ENCODE measurements at regions not wholly inside any gene's neighbourhood (a gene's known extent, or its start where the extent isn't known, plus 50 kb on each side); places are given as distances from the start of the nearest gene placed in this dataset.

- H3K9ac ChIP-seq, result no peak overlapping the region
- TF ChIP-seq Cebpa-rat (IDR thresholded peaks at IDR 0.05), result no peak
Observed at GRCh38 chr9:92176068-92176799, 61.0 kb upstream of the SPTLC1 start.

GRCh38 chr9:92175441-92175840 is 60.2 kb upstream of the SPTLC1 start:
- no peaks in the 10 kb centered on the region for H3K36me3 ChIP-seq
- TF ChIP-seq Cebpa-rat (IDR thresholded peaks at IDR 0.05), result no peak
- no peak overlapping the region for H3K9ac ChIP-seq
- no peak overlapping the region for H3K4me3 ChIP-seq
- peaks cover 15% of the 10 kb centered on the region for H3K9me3 ChIP-seq
- H3K27me3 ChIP-seq, result no peaks in the 10 kb centered on the region
- peaks cover 3% of the 10 kb centered on the region for H3K4me1 ChIP-seq
- no peaks in the 10 kb centered on the region for H4K20me1 ChIP-seq
- no peak overlapping the region for H3K27ac ChIP-seq
- no peak overlapping the region for H3K4me2 ChIP-seq

More at GRCh38 chr9:92176068-92176799, 61.0 kb upstream of the SPTLC1 start:
- no peak overlapping the region for H3K27ac ChIP-seq
- H3K36me3 ChIP-seq, result no peaks in the 10 kb centered on the region
- H3K4me2 ChIP-seq, result no peak overlapping the region
- no peaks in the 10 kb centered on the region for H4K20me1 ChIP-seq
- H3K9me3 ChIP-seq, result peaks cover 15% of the 10 kb centered on the region
- H3K4me3 ChIP-seq, result no peak overlapping the region
- peaks cover 11% of the 10 kb centered on the region for H3K4me1 ChIP-seq
- H3K27me3 ChIP-seq, result no peaks in the 10 kb centered on the region

GRCh38 chr9:92173318-92173717 is 58.1 kb upstream of the SPTLC1 start:
- Histone ChIP-seq H3K27ac (no peak overlapping the region), H4K20me1 (no peaks in the 10 kb centered on the region), H3K9me3 (peaks cover 15% of the 10 kb centered on the region), H3K4me3 (no peak overlapping the region), H3K9ac (no peak overlapping the region), H3K36me3 (no peaks in the 10 kb centered on the region), H3K4me2 (no peak overlapping the region), H3K4me1 (no peaks in the 10 kb centered on the region), H3K27me3 (no peaks in the 10 kb centered on the region)
- no peak for TF ChIP-seq Cebpa-rat (IDR thresholded peaks at IDR 0.05)

- Histone ChIP-seq H3K4me2 (no peak overlapping the region), H3K36me3 (no peaks in the 10 kb centered on the region), H3K9me3 (peaks cover 15% of the 10 kb centered on the region), H3K9ac (no peak overlapping the region), H3K4me1 (no peaks in the 10 kb centered on the region), H3K4me3 (no peak overlapping the region), H3K27ac (no peak overlapping the region), H4K20me1 (no peaks in the 10 kb centered on the region), H3K27me3 (no peaks in the 10 kb centered on the region)
- no peak for TF ChIP-seq Cebpa-rat (IDR thresholded peaks at IDR 0.05)
Observed at GRCh38 chr9:92171822-92172221, 56.6 kb upstream of the SPTLC1 start.

GRCh38 chr9:92171281-92171680 is 56.1 kb upstream of the SPTLC1 start:
- H3K9me3 ChIP-seq, result peaks cover 15% of the 10 kb centered on the region
- H3K4me3 ChIP-seq, result no peak overlapping the region
- no peak overlapping the region for H3K9ac ChIP-seq
- H3K27me3 ChIP-seq, result no peaks in the 10 kb centered on the region
- TF ChIP-seq Cebpa-rat (IDR thresholded peaks at IDR 0.05), result no peak
- H3K4me2 ChIP-seq, result no peak overlapping the region
- H3K36me3 ChIP-seq, result no peaks in the 10 kb centered on the region
- no peaks in the 10 kb centered on the region for H3K4me1 ChIP-seq
- no peak overlapping the region for H3K27ac ChIP-seq
- H4K20me1 ChIP-seq, result no peaks in the 10 kb centered on the region

GRCh38 chr9:92170848-92171247 is 55.6 kb upstream of the SPTLC1 start:
- peaks cover 15% of the 10 kb centered on the region for H3K9me3 ChIP-seq
- H3K9ac ChIP-seq, result no peak overlapping the region
- H3K4me1 ChIP-seq, result no peaks in the 10 kb centered on the region
- H3K27ac ChIP-seq, result no peak overlapping the region
- no peaks in the 10 kb centered on the region for H4K20me1 ChIP-seq
- no peak for TF ChIP-seq Cebpa-rat (IDR thresholded peaks at IDR 0.05)
- H3K36me3 ChIP-seq, result no peaks in the 10 kb centered on the region
- no peak overlapping the region for H3K4me3 ChIP-seq
- no peaks in the 10 kb centered on the region for H3K27me3 ChIP-seq
- H3K4me2 ChIP-seq, result no peak overlapping the region

GRCh38 chr9:92165484-92165883 is 50.3 kb upstream of the SPTLC1 start:
- no peaks in the 10 kb centered on the region for H4K20me1 ChIP-seq

More at GRCh38 chr9:92165484-92165883, 50.3 kb upstream of the SPTLC1 start:
- Histone ChIP-seq H3K27ac (no peak overlapping the region), H3K9me3 (peaks cover 17% of the 10 kb centered on the region), H3K4me2 (no peak overlapping the region), H3K4me3 (no peak overlapping the region; the same call in 1 of the 2 replicates), H3K9ac (no peak overlapping the region), H3K4me1 (no peaks in the 10 kb centered on the region), H3K36me3 (no peaks in the 10 kb centered on the region), H3K27me3 (no peaks in the 10 kb centered on the region)
- no peak for TF ChIP-seq Cebpa-rat (IDR thresholded peaks at IDR 0.05)
